ENCODE measurements at regions not wholly inside any gene's neighbourhood (a gene's known extent, or its start where the extent isn't known, plus 50 kb on each side); places are given as distances from the start of the nearest gene placed in this dataset.

- H2AFZ ChIP-seq (ENCODE audit: control insufficient read depth, low read depth, low read length): no peak overlapping the region
- FAIRE-seq: no peak
Observed at GRCh38 chr1:121443001-121443540, 258.3 kb downstream of the SRGAP2C start.

GRCh38 chr1:121444096-121444495 lies 259.3 kb downstream of the SRGAP2C start:
- Histone ChIP-seq H4K20me1 (ENCODE audit: control insufficient read depth, insufficient read depth) (no peaks in the 10 kb centered on the region), H3K27ac (ENCODE audit: control insufficient read depth, insufficient read depth) (no peak overlapping the region), H3K9ac (ENCODE audit: control insufficient read depth, insufficient read depth, low read length) (no peak overlapping the region), H3K9me3 (replicated peaks; ENCODE audit: control insufficient read depth, insufficient read depth, low read length) (no peaks in the 10 kb centered on the region), H3K79me2 (ENCODE audit: control insufficient read depth, insufficient read depth, low read length) (no peaks in the 10 kb centered on the region), H3K4me3 (no peak overlapping the region), H3K27me3 (replicated peaks in 1 of 2; ENCODE audit: control insufficient read depth in 2 of 2, insufficient read depth in 2 of 2, low read length in 1 of 2) (no peaks in the 10 kb centered on the region), H2AFZ (ENCODE audit: control insufficient read depth, low read depth, low read length) (no peak overlapping the region), H3K36me3 (ENCODE audit: control insufficient read depth in 2 of 2, insufficient read depth in 2 of 2, low read length in 1 of 2) (no peaks in the 10 kb centered on the region), H3K4me2 (ENCODE audit: control insufficient read depth, insufficient read depth) (no peak overlapping the region), H3K4me1 (ENCODE audit: control insufficient read depth, insufficient read depth, low read length) (no peaks in the 10 kb centered on the region)
- BruUV-seq (replicated peaks): no TSS peak
- RAD21 ChIA-PET (ENCODE audit: unreplicated experiment): no interaction called here
- FAIRE-seq: no peak
- in situ Hi-C loops (cut with MboI) (no loop called here), intact Hi-C loops (cut with micrococcal nuclease; ENCODE audit: unreplicated experiment) (no loop called here)
- DNase-seq (ENCODE audit: low read depth, low spot score): no peak
- CTCF ChIA-PET: no interaction called here
- no peak for ATAC-seq
- POLR2A ChIA-PET: no interaction called here
- SMC1A ChIA-PET (ENCODE audit: uncharacterized antibody, unreplicated experiment): interaction anchor here (2.1 kb wide), 1 partner anchor 14 kb away, joined by 5 read pairs; no protein-coding TSS in a partner anchor
- no peak for TF ChIP-seq ZNF622 (IDR thresholded peaks at IDR 0.05)
- TF ChIP-seq RELA (IDR thresholded peaks at IDR 0.05; ENCODE audit: borderline replicate concordance, partially characterized antibody): no peak
- no peak for TF ChIP-seq PRDM15 (CRISPR knock-in tag; IDR thresholded peaks at IDR 0.05)
- TF ChIP-seq PKNOX1 (IDR thresholded peaks at IDR 0.05): no peak
- TF ChIP-seq IKZF2 (IDR thresholded peaks at IDR 0.05): no peak
- no peak for TF ChIP-seq NFXL1 (IDR thresholded peaks at IDR 0.05; ENCODE audit: borderline replicate concordance)
- no peak for TF ChIP-seq KDM1A (IDR thresholded peaks at IDR 0.05; ENCODE audit: borderline replicate concordance)
- no peak for TF ChIP-seq MEF2A (IDR thresholded peaks at IDR 0.05; ENCODE audit: insufficient read depth, low read depth, low read length)
- TF ChIP-seq ESRRA (IDR thresholded peaks at IDR 0.05; ENCODE audit: low read length): no peak

More at GRCh38 chr1:121443001-121443540, 258.3 kb downstream of the SRGAP2C start:
- in situ Hi-C loops (cut with MboI) (no loop called here), intact Hi-C loops (cut with micrococcal nuclease; ENCODE audit: unreplicated experiment) (no loop called here)
- Histone ChIP-seq H3K4me1 (ENCODE audit: control insufficient read depth, insufficient read depth, low read length) (no peaks in the 10 kb centered on the region), H3K36me3 (ENCODE audit: control insufficient read depth in 2 of 2, insufficient read depth in 2 of 2, low read length in 1 of 2) (no peaks in the 10 kb centered on the region), H3K27ac (ENCODE audit: control insufficient read depth, insufficient read depth) (no peak overlapping the region), H4K20me1 (ENCODE audit: control insufficient read depth, insufficient read depth) (no peaks in the 10 kb centered on the region), H3K79me2 (ENCODE audit: control insufficient read depth, insufficient read depth, low read length) (no peaks in the 10 kb centered on the region), H3K9ac (ENCODE audit: control insufficient read depth, insufficient read depth, low read length) (no peak overlapping the region), H3K4me3 (no peak overlapping the region), H3K9me3 (replicated peaks; ENCODE audit: control insufficient read depth, insufficient read depth, low read length) (no peaks in the 10 kb centered on the region), H3K27me3 (replicated peaks in 1 of 2; ENCODE audit: control insufficient read depth in 2 of 2, insufficient read depth in 2 of 2, low read length in 1 of 2) (no peaks in the 10 kb centered on the region), H3K4me2 (ENCODE audit: control insufficient read depth, insufficient read depth) (no peak overlapping the region)
- ChIA-PET RAD21 (ENCODE audit: unreplicated experiment) (no interaction called here), POLR2A (no interaction called here), CTCF (interaction anchor here (0.6 kb wide), 1 partner anchor 11 kb away, joined by 4 read pairs; no protein-coding TSS in a partner anchor), SMC1A (ENCODE audit: uncharacterized antibody, unreplicated experiment) (no interaction called here)
- 47% methylated on average over 4 of the region's 4 CpGs for WGBS (ENCODE audit: insufficient coverage, insufficient replicate concordance, low lambda C conversion rate, missing lambda C conversion rate)
- no peak for TF ChIP-seq USF2 (IDR thresholded peaks at IDR 0.05; ENCODE audit: borderline replicate concordance, low read depth, low read length)
- BruUV-seq (replicated peaks): no TSS peak
- ATAC-seq (no peak), DNase-seq (ENCODE audit: low read depth, low spot score) (no peak)
